PC-9 (cell line): ENCODE measurements at regions not wholly inside any gene's neighbourhood (a gene's known extent, or its start where the extent isn't known, plus 50 kb on each side); places are given as distances from the start of the nearest gene placed in this dataset.

ENCODE experiments used
- EZH2 ChIP-seq: fragments of 200-600 bp; sonication (generic); IDR thresholded peaks from 2 replicates; pipeline ENCODE4 v1.8.0; 2017; ENCODE audit warnings: antibody characterized with exemption, low read depth
- TF ChIP-seq, protein P1 (sequence below): fragments of 200-600 bp; sonication (generic); conservative IDR thresholded peaks from 2 replicates; pipeline ENCODE4 v1.6.1; 2017; ENCODE audit warnings: mixed run types, antibody characterized with exemption, mild to moderate bottlenecking, moderate library complexity

DNA sequence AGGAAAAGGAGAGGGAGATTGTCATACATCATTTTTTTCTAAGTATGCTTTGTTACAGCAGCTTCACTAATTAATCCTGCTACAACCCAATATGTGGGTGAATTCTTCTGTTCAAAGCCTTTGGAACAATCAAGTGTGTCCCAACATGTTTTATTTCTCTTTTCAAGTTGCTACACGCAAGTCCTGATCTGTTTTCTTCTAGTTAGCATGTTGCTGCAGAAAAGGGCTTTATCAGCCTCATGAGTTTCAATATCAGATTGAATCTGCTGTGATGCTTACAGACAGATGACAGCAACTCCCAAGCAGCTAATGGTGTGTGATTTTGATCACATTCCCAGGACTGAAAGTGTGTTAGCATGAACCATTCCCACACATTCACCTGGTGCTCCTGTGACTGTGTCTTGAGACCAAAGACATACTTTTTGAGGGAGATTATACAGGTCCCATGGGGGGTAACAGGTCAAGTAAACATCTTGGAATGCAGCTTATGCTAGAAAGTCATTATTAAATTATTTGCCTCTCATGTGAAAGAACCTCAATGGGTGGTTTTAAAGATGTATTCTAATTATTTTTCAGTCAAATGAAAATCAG is 96.9 kb upstream of the KCNJ16 start:
- TF ChIP-seq EZH2: no peak
- TF ChIP-seq, protein P1, sequence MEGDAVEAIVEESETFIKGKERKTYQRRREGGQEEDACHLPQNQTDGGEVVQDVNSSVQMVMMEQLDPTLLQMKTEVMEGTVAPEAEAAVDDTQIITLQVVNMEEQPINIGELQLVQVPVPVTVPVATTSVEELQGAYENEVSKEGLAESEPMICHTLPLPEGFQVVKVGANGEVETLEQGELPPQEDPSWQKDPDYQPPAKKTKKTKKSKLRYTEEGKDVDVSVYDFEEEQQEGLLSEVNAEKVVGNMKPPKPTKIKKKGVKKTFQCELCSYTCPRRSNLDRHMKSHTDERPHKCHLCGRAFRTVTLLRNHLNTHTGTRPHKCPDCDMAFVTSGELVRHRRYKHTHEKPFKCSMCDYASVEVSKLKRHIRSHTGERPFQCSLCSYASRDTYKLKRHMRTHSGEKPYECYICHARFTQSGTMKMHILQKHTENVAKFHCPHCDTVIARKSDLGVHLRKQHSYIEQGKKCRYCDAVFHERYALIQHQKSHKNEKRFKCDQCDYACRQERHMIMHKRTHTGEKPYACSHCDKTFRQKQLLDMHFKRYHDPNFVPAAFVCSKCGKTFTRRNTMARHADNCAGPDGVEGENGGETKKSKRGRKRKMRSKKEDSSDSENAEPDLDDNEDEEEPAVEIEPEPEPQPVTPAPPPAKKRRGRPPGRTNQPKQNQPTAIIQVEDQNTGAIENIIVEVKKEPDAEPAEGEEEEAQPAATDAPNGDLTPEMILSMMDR: no peak
